ENCODE measurements at regions not wholly inside any gene's neighbourhood (a gene's known extent, or its start where the extent isn't known, plus 50 kb on each side); places are given as distances from the start of the nearest gene placed in this dataset.

GRCh38 chr1:47669081-47669585, 231.3 kb downstream of the FOXD2 start:
- ATAC-seq: no peak

GRCh38 chr1:47672622-47673021, 234.8 kb downstream of the FOXD2 start:
- no peak for ATAC-seq

- no peak for ATAC-seq
These were observed 236.3 kb downstream of the FOXD2 start for GRCh38 chr1:47674189-47674588.

- no peak for ATAC-seq
These were observed 237.3 kb downstream of the FOXD2 start for GRCh38 chr1:47675047-47675675.

- ATAC-seq: no peak
These were observed 237.9 kb downstream of the FOXD2 start for GRCh38 chr1:47675721-47676120.

- no peak for ATAC-seq
These were observed 238.6 kb downstream of the FOXD2 start for GRCh38 chr1:47676311-47677054.

GRCh38 chr1:47677241-47677940, 239.5 kb downstream of the FOXD2 start:
- ATAC-seq: no peak

- no peak for ATAC-seq
These were observed 240.7 kb downstream of the FOXD2 start for GRCh38 chr1:47678464-47678980.

GRCh38 chr1:47679301-47679791, 241.5 kb downstream of the FOXD2 start:
- ATAC-seq: no peak

GRCh38 chr1:47679826-47680225, 242.0 kb downstream of the FOXD2 start:
- ATAC-seq: no peak

GRCh38 chr1:47680815-47681475, 243.1 kb downstream of the FOXD2 start:
- ATAC-seq: no peak

GRCh38 chr1:47681735-47682134, 243.9 kb downstream of the FOXD2 start:
- ATAC-seq: no peak

- no peak for ATAC-seq
These were observed 244.4 kb downstream of the FOXD2 start for GRCh38 chr1:47682198-47682597.

- ATAC-seq: no peak
These were observed 245.0 kb downstream of the FOXD2 start for GRCh38 chr1:47682786-47683350.

- no peak for ATAC-seq
These were observed 245.6 kb downstream of the FOXD2 start for GRCh38 chr1:47683401-47683800.

GRCh38 chr1:47684518-47684917, 246.7 kb downstream of the FOXD2 start:
- no peak for ATAC-seq

- no peak for ATAC-seq
These were observed 247.3 kb downstream of the FOXD2 start for GRCh38 chr1:47684964-47685762.

GRCh38 chr1:47685763-47686066, 247.9 kb downstream of the FOXD2 start:
- ATAC-seq: no peak

GRCh38 chr1:47686731-47687630, 249.1 kb downstream of the FOXD2 start:
- no peak for ATAC-seq
